SK-N-SH treated with all-trans-retinoic acid at 6 μM for 48 hours (cell line): ENCODE measurements at regions not wholly inside any gene's neighbourhood (a gene's known extent, or its start where the extent isn't known, plus 50 kb on each side); places are given as distances from the start of the nearest gene placed in this dataset.

Experiments used
- ATAC-seq: fragments of 200-7000 bp; cut with Tn5 transposase; 3 replicates; pipeline ENCODE4 v1.9.1; 2020; ENCODE audit warnings: mild to moderate bottlenecking, moderate library complexity
- ARNTL ChIP-seq: fragments of 450-650 bp; formaldehyde crosslinking; IDR thresholded peaks from 2 replicates; pipeline ENCODE4 v1.5.0; 2020; ENCODE audit warnings: low read depth, mild to moderate bottlenecking, moderate library complexity, borderline replicate concordance
- BACH2 ChIP-seq: fragments of 250-450 bp; sonication (Bioruptor Pico); IDR thresholded peaks from 2 replicates; pipeline ENCODE4 v1.9.0; 2021; ENCODE audit warnings: mild to moderate bottlenecking, borderline replicate concordance
- CSDC2 ChIP-seq: fragments of 250-450 bp; sonication (Bioruptor Pico); IDR thresholded peaks from 2 replicates; pipeline ENCODE4 v1.5.0; 2020; ENCODE audit warnings: mild to moderate bottlenecking, moderate library complexity
- CSRNP3 ChIP-seq: fragments of 250-450 bp; sonication (Bioruptor Pico); IDR thresholded peaks from 2 replicates; pipeline ENCODE4 v1.5.1; 2021; ENCODE audit warnings: mild to moderate bottlenecking, moderate library complexity
- ESRRG ChIP-seq: fragments of 250-450 bp; sonication (Bioruptor Pico); IDR thresholded peaks from 2 replicates; pipeline ENCODE4 v1.6.1; 2021; ENCODE audit warnings: mild to moderate bottlenecking
- GLIS3 ChIP-seq: fragments of 250-450 bp; sonication (Bioruptor Pico); IDR thresholded peaks from 2 replicates; pipeline ENCODE4 v1.5.0; 2020; ENCODE audit warnings: mild to moderate bottlenecking, moderate library complexity
- OSR1 ChIP-seq: fragments of 250-450 bp; sonication (Bioruptor Pico); IDR thresholded peaks from 2 replicates; pipeline ENCODE4 v1.8.0; 2022; ENCODE audit warnings: moderate library complexity, mild to moderate bottlenecking, inconsistent platforms
- PPARA ChIP-seq: fragments of 250-450 bp; sonication (Bioruptor Pico); IDR thresholded peaks from 2 replicates; pipeline ENCODE4 v1.5.0; 2020; ENCODE audit warnings: mild to moderate bottlenecking, borderline replicate concordance
- RARB ChIP-seq: fragments of 250-450 bp; sonication (Bioruptor Pico); IDR thresholded peaks from 2 replicates; pipeline ENCODE4 v1.8.0; 2021; ENCODE audit warnings: mild to moderate bottlenecking, moderate library complexity
- SNAI2 ChIP-seq: fragments of 250-450 bp; sonication (Bioruptor Pico); IDR thresholded peaks from 2 replicates; pipeline ENCODE4 v1.5.0; 2020; ENCODE audit warnings: mild to moderate bottlenecking, moderate library complexity
- TCF4 ChIP-seq: fragments of 250-450 bp; sonication (Bioruptor Pico); IDR thresholded peaks from 2 replicates; pipeline ENCODE4 v1.8.0; 2021; ENCODE audit warnings: mild to moderate bottlenecking, moderate library complexity, borderline replicate concordance
- TOX ChIP-seq: fragments of 250-450 bp; sonication (Bioruptor Pico); IDR thresholded peaks from 2 replicates; pipeline ENCODE4 v1.8.0; 2021; ENCODE audit warnings: mild to moderate bottlenecking, moderate library complexity, borderline replicate concordance
- TSHZ2 ChIP-seq: fragments of 250-450 bp; sonication (Bioruptor Pico); IDR thresholded peaks from 2 replicates; pipeline ENCODE4 v1.5.0; 2020; ENCODE audit warnings: mild to moderate bottlenecking, moderate library complexity
- ZC3H10 ChIP-seq: fragments of 250-450 bp; sonication (Bioruptor Pico); IDR thresholded peaks from 2 replicates; pipeline ENCODE4 v1.5.1; 2021; ENCODE audit warnings: mild to moderate bottlenecking, moderate library complexity
- ZFP3 ChIP-seq: fragments of 250-450 bp; sonication (Bioruptor Pico); IDR thresholded peaks from 2 replicates; pipeline ENCODE4 v1.5.0; 2020; ENCODE audit warnings: mild to moderate bottlenecking, moderate library complexity
- ZFP30 ChIP-seq: fragments of 450-650 bp; formaldehyde crosslinking; IDR thresholded peaks from 2 replicates; pipeline ENCODE4 v1.5.0; 2022; ENCODE audit warnings: mild to moderate bottlenecking, moderate library complexity
- ZNF565 ChIP-seq: fragments of 450-650 bp; formaldehyde crosslinking; conservative IDR thresholded peaks from 2 replicates; pipeline ENCODE4 v1.5.0; 2020; ENCODE audit warnings: low read depth, mild to moderate bottlenecking, moderate library complexity
- ZNF70 ChIP-seq: fragments of 450-650 bp; formaldehyde crosslinking; IDR thresholded peaks from 2 replicates; pipeline ENCODE4 v1.5.0; 2020; ENCODE audit warnings: mild to moderate bottlenecking, moderate library complexity
- ZNF8 ChIP-seq: fragments of 450-650 bp; formaldehyde crosslinking; IDR thresholded peaks from 2 replicates; pipeline ENCODE4 v1.5.0; 2020; ENCODE audit warnings: mild to moderate bottlenecking, moderate library complexity
- TF ChIP-seq, protein P1 (sequence below): fragments of 250-450 bp; sonication (Bioruptor Pico); IDR thresholded peaks from 2 replicates; pipeline ENCODE4 v1.8.0; 2021; ENCODE audit warnings: low read depth, mild to moderate bottlenecking, moderate library complexity, borderline replicate concordance
- TF ChIP-seq, protein P2 (sequence below): fragments of 250-450 bp; sonication (Bioruptor Pico); IDR thresholded peaks from 2 replicates; pipeline ENCODE4 v1.8.0; 2020; ENCODE audit warnings: mild to moderate bottlenecking, moderate library complexity, borderline replicate concordance
- TF ChIP-seq, protein P3 (sequence below): fragments of 250-450 bp; sonication (Bioruptor Pico); IDR thresholded peaks from 2 replicates; pipeline ENCODE4 v1.5.1; 2020; ENCODE audit warnings: low read depth, mild to moderate bottlenecking, moderate library complexity

DNA sequence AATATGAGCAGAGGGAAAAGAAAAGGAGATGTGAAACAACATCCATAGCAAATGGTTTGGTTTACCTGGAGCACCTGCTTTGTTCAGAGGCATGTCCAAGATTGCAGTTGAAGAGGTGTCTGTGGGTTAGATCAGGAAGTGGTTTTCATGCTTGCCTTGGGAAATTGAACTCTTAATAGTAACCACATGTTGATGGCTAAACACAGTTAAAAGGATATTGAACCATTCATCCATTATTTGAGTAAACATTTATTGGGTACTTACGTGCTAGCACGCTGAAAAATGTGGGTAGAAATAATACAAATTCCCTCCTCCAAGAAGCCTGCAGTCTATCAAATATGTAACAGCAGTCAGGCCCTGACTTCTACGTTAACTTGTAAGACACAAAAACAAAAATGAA lies 235.7 kb upstream of the TNC start:
- TF ChIP-seq ZNF70 (CRISPR knock-in tag) (no peak), ZFP30 (CRISPR knock-in tag) (no peak), ZNF8 (no peak), ZC3H10 (no peak), ARNTL (CRISPR knock-in tag) (no peak), RARB (CRISPR knock-in tag) (no peak), PPARA (CRISPR knock-in tag) (no peak), BACH2 (CRISPR knock-in tag) (no peak), TOX (no peak), GLIS3 (CRISPR knock-in tag) (no peak), ZNF565 (CRISPR knock-in tag) (no peak)
- TF ChIP-seq, protein P1, sequence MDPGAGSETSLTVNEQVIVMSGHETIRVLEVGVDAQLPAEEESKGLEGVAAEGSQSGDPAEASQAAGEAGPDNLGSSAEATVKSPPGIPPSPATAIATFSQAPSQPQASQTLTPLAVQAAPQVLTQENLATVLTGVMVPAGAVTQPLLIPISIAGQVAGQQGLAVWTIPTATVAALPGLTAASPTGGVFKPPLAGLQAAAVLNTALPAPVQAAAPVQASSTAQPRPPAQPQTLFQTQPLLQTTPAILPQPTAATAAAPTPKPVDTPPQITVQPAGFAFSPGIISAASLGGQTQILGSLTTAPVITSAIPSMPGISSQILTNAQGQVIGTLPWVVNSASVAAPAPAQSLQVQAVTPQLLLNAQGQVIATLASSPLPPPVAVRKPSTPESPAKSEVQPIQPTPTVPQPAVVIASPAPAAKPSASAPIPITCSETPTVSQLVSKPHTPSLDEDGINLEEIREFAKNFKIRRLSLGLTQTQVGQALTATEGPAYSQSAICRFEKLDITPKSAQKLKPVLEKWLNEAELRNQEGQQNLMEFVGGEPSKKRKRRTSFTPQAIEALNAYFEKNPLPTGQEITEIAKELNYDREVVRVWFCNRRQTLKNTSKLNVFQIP (CRISPR knock-in tag) = no peak
- TF ChIP-seq, protein P2, sequence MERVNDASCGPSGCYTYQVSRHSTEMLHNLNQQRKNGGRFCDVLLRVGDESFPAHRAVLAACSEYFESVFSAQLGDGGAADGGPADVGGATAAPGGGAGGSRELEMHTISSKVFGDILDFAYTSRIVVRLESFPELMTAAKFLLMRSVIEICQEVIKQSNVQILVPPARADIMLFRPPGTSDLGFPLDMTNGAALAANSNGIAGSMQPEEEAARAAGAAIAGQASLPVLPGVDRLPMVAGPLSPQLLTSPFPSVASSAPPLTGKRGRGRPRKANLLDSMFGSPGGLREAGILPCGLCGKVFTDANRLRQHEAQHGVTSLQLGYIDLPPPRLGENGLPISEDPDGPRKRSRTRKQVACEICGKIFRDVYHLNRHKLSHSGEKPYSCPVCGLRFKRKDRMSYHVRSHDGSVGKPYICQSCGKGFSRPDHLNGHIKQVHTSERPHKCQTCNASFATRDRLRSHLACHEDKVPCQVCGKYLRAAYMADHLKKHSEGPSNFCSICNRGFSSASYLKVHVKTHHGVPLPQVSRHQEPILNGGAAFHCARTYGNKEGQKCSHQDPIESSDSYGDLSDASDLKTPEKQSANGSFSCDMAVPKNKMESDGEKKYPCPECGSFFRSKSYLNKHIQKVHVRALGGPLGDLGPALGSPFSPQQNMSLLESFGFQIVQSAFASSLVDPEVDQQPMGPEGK = no peak
- TF ChIP-seq, protein P3, sequence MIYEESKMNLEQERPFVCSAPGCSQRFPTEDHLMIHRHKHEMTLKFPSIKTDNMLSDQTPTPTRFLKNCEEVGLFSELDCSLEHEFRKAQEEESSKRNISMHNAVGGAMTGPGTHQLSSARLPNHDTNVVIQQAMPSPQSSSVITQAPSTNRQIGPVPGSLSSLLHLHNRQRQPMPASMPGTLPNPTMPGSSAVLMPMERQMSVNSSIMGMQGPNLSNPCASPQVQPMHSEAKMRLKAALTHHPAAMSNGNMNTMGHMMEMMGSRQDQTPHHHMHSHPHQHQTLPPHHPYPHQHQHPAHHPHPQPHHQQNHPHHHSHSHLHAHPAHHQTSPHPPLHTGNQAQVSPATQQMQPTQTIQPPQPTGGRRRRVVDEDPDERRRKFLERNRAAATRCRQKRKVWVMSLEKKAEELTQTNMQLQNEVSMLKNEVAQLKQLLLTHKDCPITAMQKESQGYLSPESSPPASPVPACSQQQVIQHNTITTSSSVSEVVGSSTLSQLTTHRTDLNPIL (CRISPR knock-in tag) = no peak
- no peak for ATAC-seq

DNA sequence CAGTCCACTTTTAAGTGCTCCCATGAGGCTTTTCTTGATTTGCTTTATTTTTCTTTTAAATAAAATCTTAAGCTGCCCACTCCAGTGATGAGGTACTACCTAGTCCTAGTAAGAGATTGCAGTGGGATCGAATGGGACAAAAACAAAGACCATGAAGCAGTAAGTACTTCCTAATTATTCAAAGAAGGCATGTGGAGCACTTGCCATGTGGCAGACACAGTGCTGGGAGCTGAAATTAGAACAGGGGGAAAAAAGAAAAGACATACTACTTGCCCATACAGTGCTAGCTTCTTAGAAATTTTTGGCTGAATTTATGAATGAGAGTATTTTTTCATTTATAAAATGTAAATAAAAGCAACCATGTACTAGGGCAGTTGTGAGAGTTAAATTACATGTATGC lies 239.9 kb upstream of the TNC start:
- no peak for TF ChIP-seq ZC3H10
- no peak for TF ChIP-seq ZNF565 (CRISPR knock-in tag)
- no peak for TF ChIP-seq BACH2 (CRISPR knock-in tag)
- TF ChIP-seq TOX = no peak
- no peak for TF ChIP-seq SNAI2 (CRISPR knock-in tag)
- TF ChIP-seq ZFP3 (CRISPR knock-in tag) = no peak
- TF ChIP-seq, protein P1 (CRISPR knock-in tag) = no peak
- no peak for TF ChIP-seq ZNF8
- no peak for TF ChIP-seq PPARA (CRISPR knock-in tag)
- TF ChIP-seq CSDC2 (CRISPR knock-in tag) = no peak
- no peak for TF ChIP-seq TSHZ2
- no peak for TF ChIP-seq OSR1
- no peak for TF ChIP-seq RARB (CRISPR knock-in tag)
- TF ChIP-seq CSRNP3 (CRISPR knock-in tag) = no peak
- TF ChIP-seq, protein P3 (CRISPR knock-in tag) = no peak
- TF ChIP-seq ARNTL (CRISPR knock-in tag) = no peak
- TF ChIP-seq, protein P2 = no peak
- TF ChIP-seq TCF4 = no peak
- TF ChIP-seq ESRRG (CRISPR knock-in tag) = no peak

More for the DNA sequence above, 239.9 kb upstream of the TNC start:
- no peak for ATAC-seq
